ENCODE measurements at regions not wholly inside any gene's neighbourhood (a gene's known extent, or its start where the extent isn't known, plus 50 kb on each side); places are given as distances from the start of the nearest gene placed in this dataset.

DNA sequence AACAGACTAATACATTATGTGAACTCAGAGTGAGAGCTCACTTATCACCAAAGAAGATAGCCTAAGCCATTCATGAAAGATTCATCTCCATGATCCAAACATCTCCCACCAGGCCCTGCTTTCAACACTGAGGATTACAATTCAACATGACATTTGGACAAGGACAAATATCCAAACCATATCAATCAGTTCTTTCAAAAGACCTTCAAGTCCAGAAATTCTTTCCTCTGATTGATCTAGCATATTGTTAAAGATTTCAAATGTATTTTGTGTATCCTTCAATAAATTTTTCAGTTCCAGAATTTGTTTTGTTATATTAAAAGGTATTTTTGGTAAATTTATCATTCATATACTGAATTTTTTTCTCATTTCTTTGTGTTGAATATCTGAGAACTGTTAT lies 1055.8 kb downstream of the SLC6A15 start:
- TF ChIP-seq POLR2A (IDR thresholded peaks at IDR 0.05) (no peak), CTCF (IDR thresholded peaks at IDR 0.05 in 8 of 11, conservative IDR thresholded peaks at IDR 0.05 in 3 of 11) (no peak), POLR2AphosphoS5 (IDR thresholded peaks at IDR 0.05) (no peak)

All from spleen (tissue), 7 donors.